SH-SY5Y (cell line): ENCODE measurements at regions not wholly inside any gene's neighbourhood (a gene's known extent, or its start where the extent isn't known, plus 50 kb on each side); places are given as distances from the start of the nearest gene placed in this dataset.

Experiments used
- GATA2 ChIP-seq: IDR thresholded peaks from 2 replicates; pipeline ENCODE4 v1.6.1; 2011; ENCODE audit warnings: mild to moderate bottlenecking, low read depth, low read length
- GATA3 ChIP-seq: IDR thresholded peaks from 2 replicates; pipeline ENCODE4 v1.6.1; 2011; ENCODE audit warnings: low read depth, mild to moderate bottlenecking, low read length, moderate library complexity

DNA sequence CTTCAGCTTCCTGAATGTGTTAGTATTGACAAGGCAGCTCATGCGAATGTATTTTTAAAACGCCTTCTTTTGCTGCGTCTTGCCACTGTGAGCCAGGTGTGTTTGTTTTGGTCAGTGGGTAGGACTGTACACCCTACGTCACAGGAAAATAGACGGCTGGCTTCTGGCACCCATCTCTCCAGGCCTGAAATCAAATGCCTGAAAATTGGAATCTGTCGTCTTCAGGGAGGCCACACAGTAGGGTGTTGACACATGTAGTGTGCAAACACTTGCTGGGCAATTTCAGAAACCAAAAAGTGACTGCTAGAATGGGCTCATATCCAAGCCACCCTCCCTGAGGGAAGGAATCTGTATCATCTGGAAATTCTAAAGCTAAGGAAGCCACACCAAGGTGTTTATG, 209.3 kb downstream of the TTC8 start:
- TF ChIP-seq GATA3 (no peak), GATA2 (no peak)
